H9 (cell line): ENCODE measurements at regions not wholly inside any gene's neighbourhood (a gene's known extent, or its start where the extent isn't known, plus 50 kb on each side); places are given as distances from the start of the nearest gene placed in this dataset.

Source experiments
- DNase-seq: peaks from one replicate; pipeline ENCODE4 v3.0.0-alpha.2; 2017
- H2AFZ ChIP-seq: one replicate; pipeline ENCODE4 v1.6.1; 2013; ENCODE audit warnings: mild to moderate bottlenecking, low read length, control low read depth, moderate library complexity
- H2AK5ac ChIP-seq: 2 replicates; pipeline ENCODE4 v1.6.1; 2013; ENCODE audit warnings: low read length, control low read depth, mixed read lengths; ENCODE audit not compliant: insufficient read length
- H2BK120ac ChIP-seq: one replicate; pipeline ENCODE4 v1.6.1; 2013; ENCODE audit warnings: low read depth, mild to moderate bottlenecking, low read length, control low read depth, inconsistent platforms; ENCODE audit not compliant: poor library complexity, severe bottlenecking
- H2BK12ac ChIP-seq: 2 replicates; pipeline ENCODE4 v1.6.1; 2013; ENCODE audit warnings: low read length, control low read depth, mixed read lengths, low read depth; ENCODE audit not compliant: insufficient read length
- H2BK15ac ChIP-seq: 2 replicates; pipeline ENCODE4 v1.6.1; 2013; ENCODE audit warnings: low read depth, low read length, control low read depth
- H2BK20ac ChIP-seq: one replicate; pipeline ENCODE4 v1.6.1; 2013; ENCODE audit warnings: low read depth, mild to moderate bottlenecking, low read length, control low read depth, inconsistent platforms; ENCODE audit not compliant: poor library complexity, severe bottlenecking
- H2BK5ac ChIP-seq: 2 replicates; pipeline ENCODE4 v1.6.1; 2013; ENCODE audit warnings: low read length, control low read depth, mixed read lengths; ENCODE audit not compliant: insufficient read length
- H3K14ac ChIP-seq: 2 replicates; pipeline ENCODE4 v1.6.1; 2013; ENCODE audit warnings: low read length, control low read depth; ENCODE audit not compliant: insufficient read depth
- H3K18ac ChIP-seq: 2 replicates; pipeline ENCODE4 v1.6.1; 2013; ENCODE audit warnings: low read depth, mild to moderate bottlenecking, mixed read lengths, low read length, control low read depth; ENCODE audit not compliant: insufficient read length
- H3K23ac ChIP-seq: 2 replicates; pipeline ENCODE4 v1.6.1; 2013; ENCODE audit warnings: low read length, control low read depth, mixed read lengths, low read depth; ENCODE audit not compliant: insufficient read length
- H3K23me2 ChIP-seq: 2 replicates; pipeline ENCODE4 v1.6.1; 2013; ENCODE audit warnings: low read depth, mild to moderate bottlenecking, mixed read lengths, low read length, control low read depth; ENCODE audit not compliant: insufficient read length, poor library complexity, severe bottlenecking
- H3K27ac ChIP-seq: 2 replicates; pipeline ENCODE4 v1.5.1; 2013; ENCODE audit warnings: low read length, control low read depth, mixed read lengths, low read depth; ENCODE audit not compliant: insufficient read length
- H3K27me3 ChIP-seq: 2 replicates; pipeline ENCODE4 v1.6.1; 2013; ENCODE audit warnings: low read length, control low read depth, inconsistent platforms; ENCODE audit not compliant: insufficient read depth
- H3K4ac ChIP-seq: 2 replicates; pipeline ENCODE4 v1.6.1; 2013; ENCODE audit warnings: low read depth, mild to moderate bottlenecking, control low read depth, inconsistent platforms, low read length, moderate library complexity
- H3K4me1 ChIP-seq: 2 replicates; pipeline ENCODE4 v1.6.1; 2013; ENCODE audit warnings: low read length, control low read depth, inconsistent platforms; ENCODE audit not compliant: insufficient read depth
- H3K4me2 ChIP-seq: 2 replicates; pipeline ENCODE4 v1.6.1; 2013; ENCODE audit warnings: low read length, control low read depth, mixed read lengths; ENCODE audit not compliant: insufficient read length, insufficient read depth
- H3K56ac ChIP-seq: 2 replicates; pipeline ENCODE4 v1.6.1; 2013; ENCODE audit warnings: low read depth, mild to moderate bottlenecking, mixed read lengths, low read length, control low read depth; ENCODE audit not compliant: insufficient read length
- H3K79me1 ChIP-seq: 2 replicates; pipeline ENCODE4 v1.6.1; 2013; ENCODE audit warnings: low read depth, mild to moderate bottlenecking, moderate library complexity, low read length, control low read depth, inconsistent platforms; ENCODE audit not compliant: insufficient read depth, poor library complexity, severe bottlenecking
- H3K79me2 ChIP-seq: 2 replicates; pipeline ENCODE4 v1.6.1; 2013; ENCODE audit warnings: low read length, control low read depth, inconsistent platforms; ENCODE audit not compliant: insufficient read depth
- H3K9ac ChIP-seq: 2 replicates; pipeline ENCODE4 v1.6.1; 2013; ENCODE audit warnings: low read length, control low read depth, mixed read lengths; ENCODE audit not compliant: insufficient read length; ENCODE audit errors: extremely low read depth
- H3K9me3 ChIP-seq: one replicate; pipeline ENCODE4 v1.6.1; 2013; ENCODE audit warnings: low read depth, low read length, inconsistent platforms; ENCODE audit not compliant: control insufficient read depth
- H3T11ph ChIP-seq: one replicate; pipeline ENCODE4 v1.6.1; 2013; ENCODE audit warnings: mild to moderate bottlenecking, low read length, control low read depth, inconsistent platforms
- H4K20me1 ChIP-seq: one replicate; pipeline ENCODE4 v1.6.1; 2013; ENCODE audit not compliant: control insufficient read depth, insufficient read length, insufficient read depth
- H4K5ac ChIP-seq: 2 replicates; pipeline ENCODE4 v1.6.1; 2013; ENCODE audit warnings: low read depth, mild to moderate bottlenecking, mixed read lengths, low read length, control low read depth; ENCODE audit not compliant: insufficient read length
- H4K8ac ChIP-seq: replicated peaks from 2 replicates; pipeline ENCODE4 v1.6.1; 2013; ENCODE audit warnings: low read length, control low read depth, mixed read lengths, low read depth; ENCODE audit not compliant: insufficient read length
- H4K91ac ChIP-seq: 2 replicates; pipeline ENCODE4 v1.6.1; 2013; ENCODE audit warnings: low read depth, mild to moderate bottlenecking, moderate library complexity, mixed read lengths, low read length, control low read depth; ENCODE audit not compliant: insufficient read length
- H3K27ac Mint-ChIP-seq, 3 experiments: 2 replicates in 2 of 3; 3 replicates in 1 of 3; pipeline ENCODE4 v1.8.0; 2020 to 2021; ENCODE audit warnings: mixed read lengths in 3 of 3, mild to moderate bottlenecking in 1 of 3, moderate library complexity in 1 of 3
- H3K27me3 Mint-ChIP-seq: 2 replicates; pipeline ENCODE4 v1.8.0; 2021; ENCODE audit warnings: low read depth, mild to moderate bottlenecking, moderate library complexity, mixed read lengths
- H3K36me3 Mint-ChIP-seq, 3 experiments: 2 replicates in 2 of 3; 3 replicates in 1 of 3; pipeline ENCODE4 v1.8.0; 2020 to 2021; ENCODE audit warnings: low read depth in 3 of 3, mixed read lengths in 3 of 3; ENCODE audit not compliant: insufficient read depth in 1 of 3
- H3K4me1 Mint-ChIP-seq, 2 experiments: 2 replicates each; pipeline ENCODE4 v1.8.0; 2020; ENCODE audit warnings: mixed read lengths in 2 of 2
- H3K4me3 Mint-ChIP-seq, 2 experiments: 2 replicates in 1 of 2; 3 replicates in 1 of 2; pipeline ENCODE4 v1.8.0; 2020 to 2021; ENCODE audit warnings: mild to moderate bottlenecking in 2 of 2, mixed read lengths in 2 of 2, moderate library complexity in 1 of 2
- H3K9me3 Mint-ChIP-seq, 2 experiments: 2 replicates in 1 of 2; 3 replicates in 1 of 2; pipeline ENCODE4 v1.8.0; 2020; ENCODE audit warnings: mild to moderate bottlenecking in 2 of 2, mixed read lengths in 2 of 2, moderate library complexity in 1 of 2
- WGBS: extraction: QIAGEN DNeasy Blood & Tissue Kit; methylation state at CpG from one replicate; pipeline ENCODE4 v1.1.7; 2013; ENCODE audit warnings: missing lambda C conversion rate, low lambda C conversion rate, mixed read lengths; ENCODE audit not compliant: insufficient read length; ENCODE audit errors: extremely low coverage; 5-methylcytosine and 5-hydroxymethylcytosine counted together
- TF ChIP-seq, protein P1 (sequence below): fragments of 200-600 bp; sonication (generic); conservative IDR thresholded peaks from 3 replicates; pipeline ENCODE4 v1.8.0; 2021; ENCODE audit warnings: antibody characterized with exemption, mild to moderate bottlenecking

GRCh38 chr18:1848716-1849115, 722.6 kb downstream of the METTL4 start:
- no peak for DNase-seq
- no peak overlapping the region for H3K4ac ChIP-seq
- H2AFZ ChIP-seq, result no peak overlapping the region
- Mint-ChIP-seq H3K9me3 (peaks cover 0 to 3% of the 10 kb centered on the region in 2 experiments; a peak in 1 of 5 replicates), H3K4me1 (no peaks in the 10 kb centered on the region), H3K4me3 (no peak overlapping the region), H3K27me3 (no peaks in the 10 kb centered on the region; the same call in 1 of the 2 replicates), H3K27ac (no peak overlapping the region), H3K36me3 (no peaks in the 10 kb centered on the region)
- no peak overlapping the region for H4K5ac ChIP-seq
- no peak overlapping the region for H2BK15ac ChIP-seq
- no peaks in the 10 kb centered on the region; the same call in 1 of the 2 replicates for H3K4me1 ChIP-seq
- no peaks in the 10 kb centered on the region for H3K79me1 ChIP-seq
- no peak overlapping the region for H3K18ac ChIP-seq
- H4K91ac ChIP-seq, result no peak overlapping the region
- H3T11ph ChIP-seq, result no peak overlapping the region
- H3K27ac ChIP-seq, result no peak overlapping the region
- no peak overlapping the region for H2BK120ac ChIP-seq
- no peak overlapping the region for H3K56ac ChIP-seq
- H3K23ac ChIP-seq, result no peak overlapping the region
- no peak overlapping the region for H3K14ac ChIP-seq
- H3K23me2 ChIP-seq, result no peaks in the 10 kb centered on the region
- H4K20me1 ChIP-seq, result no peaks in the 10 kb centered on the region
- no peak overlapping the region for H4K8ac ChIP-seq
- no CpG with 5 or more reads among the region's 1 CpG for WGBS
- no peak overlapping the region for H2BK12ac ChIP-seq
- H3K9me3 ChIP-seq, result no peaks in the 10 kb centered on the region
- no peak overlapping the region for H2BK20ac ChIP-seq
- H3K9ac ChIP-seq, result no peak overlapping the region
- H3K27me3 ChIP-seq, result no peaks in the 10 kb centered on the region
- H3K79me2 ChIP-seq, result no peaks in the 10 kb centered on the region
- TF ChIP-seq, protein P1, sequence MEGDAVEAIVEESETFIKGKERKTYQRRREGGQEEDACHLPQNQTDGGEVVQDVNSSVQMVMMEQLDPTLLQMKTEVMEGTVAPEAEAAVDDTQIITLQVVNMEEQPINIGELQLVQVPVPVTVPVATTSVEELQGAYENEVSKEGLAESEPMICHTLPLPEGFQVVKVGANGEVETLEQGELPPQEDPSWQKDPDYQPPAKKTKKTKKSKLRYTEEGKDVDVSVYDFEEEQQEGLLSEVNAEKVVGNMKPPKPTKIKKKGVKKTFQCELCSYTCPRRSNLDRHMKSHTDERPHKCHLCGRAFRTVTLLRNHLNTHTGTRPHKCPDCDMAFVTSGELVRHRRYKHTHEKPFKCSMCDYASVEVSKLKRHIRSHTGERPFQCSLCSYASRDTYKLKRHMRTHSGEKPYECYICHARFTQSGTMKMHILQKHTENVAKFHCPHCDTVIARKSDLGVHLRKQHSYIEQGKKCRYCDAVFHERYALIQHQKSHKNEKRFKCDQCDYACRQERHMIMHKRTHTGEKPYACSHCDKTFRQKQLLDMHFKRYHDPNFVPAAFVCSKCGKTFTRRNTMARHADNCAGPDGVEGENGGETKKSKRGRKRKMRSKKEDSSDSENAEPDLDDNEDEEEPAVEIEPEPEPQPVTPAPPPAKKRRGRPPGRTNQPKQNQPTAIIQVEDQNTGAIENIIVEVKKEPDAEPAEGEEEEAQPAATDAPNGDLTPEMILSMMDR, result no peak
- no peak overlapping the region for H3K4me2 ChIP-seq
- H2BK5ac ChIP-seq, result no peak overlapping the region
- H2AK5ac ChIP-seq, result no peak overlapping the region
